SK-N-MC (cell line): ENCODE measurements at regions not wholly inside any gene's neighbourhood (a gene's known extent, or its start where the extent isn't known, plus 50 kb on each side); places are given as distances from the start of the nearest gene placed in this dataset.
A peak's percentile ranks its signal among the peaks of the same experiment; 100 is the strongest.

Source experiments
- DNase-seq: peaks from one replicate; pipeline ENCODE4 v3.0.0-alpha.2; 2011; ENCODE audit warnings: low read depth, low spot score
- H3K27ac ChIP-seq: fragments of 200-600 bp; sonication (generic); 2 replicates; pipeline ENCODE4 v1.5.1; 2016; ENCODE audit warnings: mixed run types
- H3K36me3 ChIP-seq: fragments of 200-600 bp; sonication (generic); 2 replicates; pipeline ENCODE4 v1.6.1; 2017; ENCODE audit warnings: antibody characterized with exemption, low read length, mixed read lengths; ENCODE audit not compliant: insufficient read depth
- H3K4me3 ChIP-seq: fragments of 200-600 bp; sonication (generic); 2 replicates; pipeline ENCODE4 v1.5.1; 2016
- H3K9ac ChIP-seq: fragments of 200-600 bp; sonication (generic); 2 replicates; pipeline ENCODE4 v1.8.0; 2017; ENCODE audit warnings: mixed run types, mixed read lengths; ENCODE audit not compliant: insufficient read length
- H3K9me3 ChIP-seq: fragments of 200-600 bp; sonication (generic); 2 replicates; pipeline ENCODE4 v1.6.1; 2017; ENCODE audit warnings: low read depth, mild to moderate bottlenecking, antibody characterized with exemption, low read length, moderate library complexity, mixed read lengths
- EZH2 ChIP-seq: fragments of 200-600 bp; sonication (generic); IDR thresholded peaks from one replicate; pipeline ENCODE4 v1.6.1; 2017; ENCODE audit warnings: antibody characterized with exemption
- FOXP2 ChIP-seq: optimal IDR thresholded peaks from 2 replicates; pipeline ENCODE3; 2011; ENCODE audit warnings: mild to moderate bottlenecking, moderate library complexity; ENCODE audit not compliant: insufficient read depth; ENCODE audit errors: extremely low read length, control extremely low read depth
- POLR2AphosphoS5 ChIP-seq: IDR thresholded peaks from 2 replicates; pipeline ENCODE4 v1.6.1; 2012; ENCODE audit warnings: mild to moderate bottlenecking, low read depth, low read length, borderline replicate concordance

DNA sequence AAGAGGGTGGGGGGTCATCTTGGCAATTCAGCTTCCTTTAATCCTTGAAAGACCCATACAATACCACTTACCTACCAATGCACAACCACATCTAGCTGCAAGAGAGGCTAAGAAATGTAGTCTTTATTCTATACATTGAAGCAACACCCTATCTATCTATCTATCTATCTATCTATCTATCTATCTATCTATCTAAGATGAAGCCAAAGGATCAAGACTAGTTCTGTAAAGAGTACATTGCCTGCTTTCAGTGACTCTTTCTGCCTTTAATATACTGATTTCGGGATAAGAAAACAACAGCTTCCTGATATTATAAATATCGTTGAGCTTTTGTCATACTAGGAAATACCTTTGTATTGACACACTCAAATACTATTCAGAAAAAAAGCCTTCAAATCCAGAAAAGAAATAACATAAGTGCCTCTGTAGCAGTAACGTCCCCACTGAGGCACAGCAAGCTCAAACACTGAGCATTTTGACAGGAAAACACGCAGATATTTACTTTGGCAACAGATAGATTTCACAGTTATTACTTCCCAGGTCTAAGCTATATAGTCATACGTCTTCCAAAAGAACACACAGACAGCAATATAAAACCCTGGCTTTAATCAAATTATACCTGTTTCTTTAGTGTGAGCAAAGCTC is 139.4 kb upstream of the SERTAD2 start:
- no peak for DNase-seq
- H3K27ac ChIP-seq = no peak overlapping the region

DNA sequence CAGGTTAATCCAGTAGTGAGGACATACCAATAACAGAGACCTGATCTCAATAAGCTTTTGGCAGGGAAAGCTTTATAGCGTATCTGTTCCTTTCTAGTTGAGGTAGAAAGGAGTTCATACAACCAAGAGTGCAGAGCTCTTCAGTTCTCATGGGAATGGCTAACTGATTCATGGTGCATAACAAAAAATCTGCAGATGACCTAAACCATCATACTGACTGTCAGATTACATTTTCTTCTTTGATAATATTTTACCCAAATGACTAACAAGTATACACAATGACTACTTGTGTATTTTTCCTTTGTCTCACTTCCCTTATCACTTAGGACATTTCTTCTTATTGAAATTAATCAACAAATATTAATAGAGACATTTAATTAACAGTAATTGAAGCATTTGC is 140.0 kb upstream of the SERTAD2 start:
- no peak for DNase-seq
- Histone ChIP-seq H3K36me3 (no peaks in the 10 kb centered on the region), H3K9me3 (no peaks in the 10 kb centered on the region), H3K9ac (no peak overlapping the region), H3K4me3 (no peak overlapping the region), H3K27ac (no peak overlapping the region)
- no peak for TF ChIP-seq FOXP2
- TF ChIP-seq EZH2 = no peak
- no peak for TF ChIP-seq POLR2AphosphoS5

More for the DNA sequence above, 139.4 kb upstream of the SERTAD2 start:
- Histone ChIP-seq H3K9ac (no peak overlapping the region), H3K4me3 (no peak overlapping the region), H3K36me3 (no peaks in the 10 kb centered on the region), H3K9me3 (no peaks in the 10 kb centered on the region)
- TF ChIP-seq FOXP2 (no peak), EZH2 (no peak), POLR2AphosphoS5 (no peak)

DNA sequence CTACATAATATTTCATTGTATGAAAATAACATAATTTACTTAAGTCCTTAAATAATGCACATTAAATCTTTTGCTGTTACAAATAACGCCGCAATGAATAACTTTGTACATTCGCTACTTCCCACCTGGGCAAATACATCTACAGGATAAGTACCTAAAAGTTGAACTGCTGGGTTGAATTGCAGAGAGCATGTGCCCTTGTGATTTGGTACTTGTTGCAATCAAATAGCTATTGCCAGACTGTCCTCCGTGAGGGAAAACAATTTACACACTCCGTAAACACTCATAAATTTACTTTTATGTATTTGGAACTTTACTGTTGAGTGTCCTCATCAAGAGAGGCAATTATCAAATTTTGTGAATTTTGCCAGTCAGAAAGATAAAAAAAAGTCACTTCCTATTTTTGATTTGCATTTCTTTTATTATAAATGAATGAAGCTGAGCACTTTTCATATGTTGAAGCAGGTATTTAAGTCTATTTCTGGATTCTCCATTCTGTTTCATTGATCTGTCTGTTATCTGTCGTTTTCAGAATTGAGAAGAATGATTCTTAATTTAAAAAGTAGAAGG is 140.8 kb upstream of the SERTAD2 start:
- Histone ChIP-seq H3K9ac (no peak overlapping the region), H3K9me3 (no peaks in the 10 kb centered on the region), H3K36me3 (no peaks in the 10 kb centered on the region), H3K27ac (no peak overlapping the region), H3K4me3 (no peak overlapping the region)
- TF ChIP-seq POLR2AphosphoS5 = no peak
- TF ChIP-seq EZH2 = no peak
- TF ChIP-seq FOXP2 = no peak
- no peak for DNase-seq

DNA sequence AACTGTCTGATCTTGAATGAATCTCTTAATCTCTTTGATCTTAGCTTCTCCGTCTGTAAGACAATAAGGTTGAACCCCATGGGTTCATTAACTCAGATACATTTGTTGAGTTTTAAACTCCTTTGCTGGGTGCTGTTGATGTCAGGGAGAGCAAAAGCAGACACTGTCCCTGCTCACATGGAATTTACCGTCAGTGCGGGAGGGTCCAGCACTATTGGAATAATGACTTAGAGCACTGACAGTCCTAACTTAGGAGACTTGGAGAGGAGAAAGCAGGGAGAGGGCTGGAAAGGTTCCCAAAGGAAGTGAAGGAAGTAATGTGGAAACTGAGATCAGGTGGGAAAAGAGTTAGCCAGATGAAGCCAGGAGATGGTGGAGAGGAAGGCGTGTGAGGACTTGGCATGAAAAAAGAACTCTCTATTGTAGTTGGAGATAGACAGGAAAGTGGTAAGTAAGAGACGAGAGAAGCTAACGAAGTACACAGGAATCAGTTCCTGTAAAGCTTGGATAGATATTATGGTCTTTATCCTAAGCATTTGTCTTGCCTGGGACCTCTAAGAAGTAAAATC is 141.4 kb upstream of the SERTAD2 start:
- no peak overlapping the region for H3K9ac ChIP-seq
- DNase-seq = no peak
- no peaks in the 10 kb centered on the region for H3K9me3 ChIP-seq
- no peak overlapping the region for H3K4me3 ChIP-seq
- no peak overlapping the region for H3K27ac ChIP-seq
- H3K36me3 ChIP-seq = no peaks in the 10 kb centered on the region
- TF ChIP-seq FOXP2 (no peak), EZH2 (no peak), POLR2AphosphoS5 (no peak)

DNA sequence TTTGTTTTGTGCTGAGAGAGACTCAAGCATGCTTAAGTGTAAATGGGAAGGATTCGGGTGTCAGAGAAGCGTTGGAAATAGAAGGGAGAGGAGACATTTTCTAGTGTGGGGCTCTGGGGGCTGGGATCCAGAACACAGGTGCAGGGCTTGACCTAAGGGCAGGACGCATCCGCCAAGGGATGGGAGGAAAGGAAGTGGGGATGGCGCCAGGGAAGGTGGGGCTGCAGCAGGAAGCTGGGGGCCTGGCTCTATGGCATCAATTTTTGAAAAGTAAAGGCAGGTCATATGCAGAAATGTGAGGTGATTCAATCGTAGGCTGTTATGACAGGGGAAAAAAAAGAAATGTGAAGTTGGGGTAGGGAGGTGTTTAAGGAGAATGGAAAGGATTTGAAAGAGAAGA is 143.2 kb upstream of the SERTAD2 start:
- Histone ChIP-seq H3K27ac (no peak overlapping the region), H3K9ac (no peak overlapping the region), H3K9me3 (no peaks in the 10 kb centered on the region), H3K4me3 (no peak overlapping the region), H3K36me3 (no peaks in the 10 kb centered on the region)
- TF ChIP-seq EZH2 = no peak
- TF ChIP-seq POLR2AphosphoS5 = no peak
- TF ChIP-seq FOXP2 = no peak
- DNase-seq = no peak

DNA sequence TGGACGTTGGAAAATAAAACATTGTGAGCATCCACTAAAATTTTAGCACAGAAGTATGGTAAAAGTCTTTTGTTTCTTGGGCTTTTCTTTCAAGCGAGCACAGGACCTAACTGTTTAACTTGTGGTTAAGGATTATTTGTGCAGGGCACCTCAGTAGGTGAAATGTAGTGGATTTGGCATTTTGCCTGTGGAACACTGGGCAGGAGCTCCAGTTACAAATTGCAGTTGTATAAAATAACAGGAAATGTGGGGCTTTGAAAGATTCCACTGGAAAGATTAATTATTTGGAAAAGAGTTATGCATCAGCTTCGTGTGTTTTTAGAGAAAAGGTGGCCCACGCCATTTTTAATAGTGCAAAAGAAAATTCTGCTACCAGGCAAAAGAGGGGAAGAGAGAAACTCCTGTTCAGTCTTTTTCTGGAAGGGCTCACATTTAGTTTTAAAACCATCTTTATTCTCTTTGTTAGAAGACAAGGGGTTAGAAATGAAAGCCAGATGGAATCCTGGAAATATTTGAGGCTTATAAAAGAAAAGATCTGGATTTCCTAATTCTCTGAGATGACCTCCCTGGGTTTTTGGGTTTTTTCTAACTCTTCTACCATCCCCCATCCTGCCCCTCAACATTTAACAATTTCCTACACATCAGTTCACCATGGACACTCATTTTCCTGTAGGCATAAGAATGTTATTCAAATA is 144.3 kb upstream of the SERTAD2 start:
- H3K36me3 ChIP-seq = no peaks in the 10 kb centered on the region
- TF ChIP-seq EZH2 = no peak
- no peak for TF ChIP-seq POLR2AphosphoS5
- TF ChIP-seq FOXP2 = no peak
- peak overlapping the region; percentile 62 for H3K27ac ChIP-seq
- no peak overlapping the region for H3K9ac ChIP-seq
- peak; percentile 5 for DNase-seq
- no peaks in the 10 kb centered on the region for H3K9me3 ChIP-seq
- peak overlapping the region; percentile 24 for H3K4me3 ChIP-seq

DNA sequence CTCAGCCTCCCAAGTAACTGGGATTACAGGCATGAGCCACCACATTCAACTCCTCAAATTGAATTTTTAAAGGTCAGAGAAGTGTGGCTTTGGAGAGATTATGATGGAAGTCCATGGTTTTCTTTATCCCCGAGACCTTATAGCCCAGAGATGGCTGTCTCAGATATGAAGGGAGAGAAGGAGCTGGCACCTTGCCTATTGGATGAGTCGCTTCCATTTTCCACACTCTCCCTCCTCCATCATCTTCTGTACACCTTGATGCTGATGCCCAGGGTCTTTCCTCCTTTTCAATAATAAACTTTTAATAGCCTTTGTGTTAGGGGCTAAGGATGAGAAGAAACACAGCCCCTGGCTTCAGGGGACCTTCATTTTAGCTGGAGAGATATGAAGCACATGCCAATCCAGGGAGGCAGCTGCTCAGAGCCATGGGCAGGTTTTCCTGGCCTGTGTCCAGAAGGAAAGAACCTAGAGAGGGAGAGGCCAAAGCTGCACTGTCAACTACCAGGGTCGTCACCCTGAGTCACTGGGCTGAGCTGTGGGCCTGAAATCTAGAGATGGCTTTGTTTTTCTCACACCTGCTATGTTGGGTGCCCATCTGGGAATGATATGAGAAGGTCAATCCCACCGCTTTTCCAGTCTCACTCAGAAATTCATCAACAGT is 146.0 kb upstream of the SERTAD2 start:
- no peak overlapping the region for H3K4me3 ChIP-seq
- no peaks in the 10 kb centered on the region for H3K9me3 ChIP-seq
- H3K9ac ChIP-seq = no peak overlapping the region
- H3K27ac ChIP-seq = no peak overlapping the region
- TF ChIP-seq EZH2 (no peak), POLR2AphosphoS5 (no peak), FOXP2 (no peak)
- no peak for DNase-seq
- H3K36me3 ChIP-seq = no peaks in the 10 kb centered on the region

DNA sequence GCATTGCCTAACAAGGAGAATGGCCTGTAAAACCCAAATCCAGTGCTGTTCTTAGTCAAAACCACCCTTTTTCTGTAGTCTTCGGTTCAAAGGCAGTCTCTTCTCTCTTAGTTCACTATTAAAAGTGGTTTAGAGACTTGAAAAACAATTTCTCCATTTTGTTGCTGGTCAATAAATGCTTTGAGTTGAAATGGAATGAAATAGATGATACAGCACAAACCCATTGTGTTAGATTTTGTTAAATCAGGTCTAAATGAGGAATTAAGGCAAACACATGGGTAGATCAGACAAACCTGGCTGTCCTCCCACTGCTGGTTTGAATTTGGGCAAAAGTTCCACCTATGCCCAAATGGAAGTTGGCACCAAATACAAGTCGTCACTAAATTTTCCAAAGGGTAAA is 150.1 kb upstream of the SERTAD2 start:
- TF ChIP-seq POLR2AphosphoS5 (no peak), EZH2 (no peak), FOXP2 (no peak)
- no peak overlapping the region for H3K27ac ChIP-seq
- H3K4me3 ChIP-seq = no peak overlapping the region
- H3K9ac ChIP-seq = no peak overlapping the region
- no peak for DNase-seq
- H3K36me3 ChIP-seq = no peaks in the 10 kb centered on the region
- no peaks in the 10 kb centered on the region for H3K9me3 ChIP-seq
